CD4-positive, alpha-beta T cell (primary cell): ENCODE measurements at regions not wholly inside any gene's neighbourhood (a gene's known extent, or its start where the extent isn't known, plus 50 kb on each side); places are given as distances from the start of the nearest gene placed in this dataset.
"Not testable (repeated sequence)": the region's sequence is repeated elsewhere in the genome, so short reads cannot be mapped to it uniquely, and the experiment has no call there.

Source experiments
- ATAC-seq: fragments of 200-7000 bp; cut with Tn5 transposase; one replicate; pipeline ENCODE4 v1.10.0; 2022; ENCODE audit warnings: mild to moderate bottlenecking; ENCODE audit not compliant: poor library complexity
- CTCF ChIA-PET: fragments of 350-600 bp; sonication (Branson Sonifier 250); formaldehyde crosslinking; loops from one replicate; lab custom pipeline; 2021; ENCODE audit warnings: antibody characterized with exemption, inconsistent platforms; lab: Charles Lee
- POLR2A ChIA-PET: fragments of 350-600 bp; sonication (Branson Sonifier 250); formaldehyde crosslinking; loops from one replicate; lab custom pipeline; 2021; ENCODE audit warnings: antibody characterized with exemption, inconsistent platforms; lab: Charles Lee
- DNase-seq, 14 experiments: peaks; one replicate each; pipeline ENCODE4 v3.0.0-alpha.2; 2013 to 2020; ENCODE audit warnings: mixed read lengths in 2 of 14
- H3K27ac ChIP-seq, 2 donors: one replicate each; pipeline versions ENCODE4 v1.5.1 to v1.7.0; 2013; ENCODE audit warnings: low read length in 2 of 2, low read depth in 1 of 2, mild to moderate bottlenecking in 1 of 2
- H3K27me3 ChIP-seq, 2 experiments: 1 replicate in 1 of 2; 2 replicates in 1 of 2; pipeline versions ENCODE4 v1.6.1 to v1.7.0; 2013; ENCODE audit warnings: low read length in 2 of 2, control low read depth in 1 of 2, mild to moderate bottlenecking in 1 of 2, moderate library complexity in 1 of 2; ENCODE audit not compliant: insufficient read depth in 2 of 2, control insufficient read depth in 1 of 2
- H3K36me3 ChIP-seq: one replicate; pipeline ENCODE4 v1.6.1; 2013; ENCODE audit warnings: low read length, control low read depth; ENCODE audit not compliant: insufficient read depth
- H3K4me1 ChIP-seq: one replicate; pipeline ENCODE4 v1.6.1; 2013; ENCODE audit warnings: low read length, control low read depth; ENCODE audit not compliant: insufficient read depth
- H3K4me3 ChIP-seq: one replicate; pipeline ENCODE4 v1.5.1; 2013; ENCODE audit warnings: mild to moderate bottlenecking, low read length, moderate library complexity
- H3K9me3 ChIP-seq, 2 experiments: 1 replicate in 1 of 2; 2 replicates in 1 of 2; pipeline versions ENCODE4 v1.6.1 to v1.7.0; 2013; ENCODE audit warnings: low read length in 2 of 2, mild to moderate bottlenecking in 2 of 2, control low read depth in 1 of 2, moderate library complexity in 1 of 2; ENCODE audit not compliant: control insufficient read depth in 1 of 2, insufficient read depth in 1 of 2
- H3K27ac Mint-ChIP-seq: one replicate; pipeline ENCODE4 v1.8.0; 2020; ENCODE audit warnings: mixed read lengths
- H3K27me3 Mint-ChIP-seq: one replicate; pipeline ENCODE4 v1.8.0; 2021; ENCODE audit warnings: mixed read lengths
- H3K36me3 Mint-ChIP-seq: one replicate; pipeline ENCODE4 v1.8.0; 2021; ENCODE audit warnings: low read depth, mixed read lengths
- H3K4me1 Mint-ChIP-seq: one replicate; pipeline ENCODE4 v1.8.0; 2021; ENCODE audit warnings: low read depth, mixed read lengths
- H3K4me3 Mint-ChIP-seq: one replicate; pipeline ENCODE4 v1.8.0; 2020; ENCODE audit warnings: mild to moderate bottlenecking, mixed read lengths
- H3K9me3 Mint-ChIP-seq: one replicate; pipeline ENCODE4 v1.8.0; 2020; ENCODE audit warnings: mixed read lengths
- intact Hi-C, 2 experiments: fragments of 100-400 bp; cut with DNase I in 1 of 2; cut with micrococcal nuclease in 1 of 2; formaldehyde crosslinking; loops; one replicate each; pipeline versions ENCODE4 v1.15.1 to v1.9.0; 2023 to 2025; cut with DNase I, micrococcal nuclease

DNA sequence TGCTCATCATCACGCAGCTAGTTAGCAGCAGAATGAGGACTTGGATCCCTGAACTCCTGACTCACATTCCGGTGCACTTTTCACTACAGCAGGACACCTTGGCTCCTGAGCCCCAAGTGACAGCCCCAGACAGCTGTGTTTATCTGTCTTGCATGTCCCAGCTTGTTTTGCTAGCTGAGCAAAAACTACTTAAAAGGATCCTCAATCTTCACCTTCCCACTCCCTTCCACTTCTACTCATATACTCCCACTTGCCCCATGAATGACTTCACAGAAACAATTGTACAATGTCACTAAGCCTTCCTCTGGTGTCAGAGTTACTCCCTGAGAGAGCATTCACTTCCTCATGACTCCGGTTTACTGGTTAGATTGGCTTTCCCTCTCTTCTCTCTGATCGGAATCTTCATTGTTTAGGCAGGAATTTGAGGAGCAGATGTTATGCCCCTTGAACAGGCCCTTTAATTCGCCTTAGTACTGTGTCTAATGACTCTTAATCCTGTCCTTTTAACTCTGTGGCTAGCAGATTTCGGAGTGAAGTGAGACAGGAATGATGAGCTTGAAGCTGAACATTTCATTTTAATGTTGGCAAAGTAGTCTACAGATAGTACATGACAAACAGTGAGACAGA, 587.2 kb upstream of the CHD1 start:
- H3K27me3 Mint-ChIP-seq, H3K27ac Mint-ChIP-seq, H3K4me1 Mint-ChIP-seq, ATAC-seq, H3K4me3 ChIP-seq, H3K4me3 Mint-ChIP-seq, H3K9me3 Mint-ChIP-seq, DNase-seq, H3K9me3 ChIP-seq, H3K27ac ChIP-seq, CTCF ChIA-PET, H3K36me3 ChIP-seq, H3K36me3 Mint-ChIP-seq, H3K4me1 ChIP-seq, POLR2A ChIA-PET, intact Hi-C loops, H3K27me3 ChIP-seq: not testable (repeated sequence)

DNA sequence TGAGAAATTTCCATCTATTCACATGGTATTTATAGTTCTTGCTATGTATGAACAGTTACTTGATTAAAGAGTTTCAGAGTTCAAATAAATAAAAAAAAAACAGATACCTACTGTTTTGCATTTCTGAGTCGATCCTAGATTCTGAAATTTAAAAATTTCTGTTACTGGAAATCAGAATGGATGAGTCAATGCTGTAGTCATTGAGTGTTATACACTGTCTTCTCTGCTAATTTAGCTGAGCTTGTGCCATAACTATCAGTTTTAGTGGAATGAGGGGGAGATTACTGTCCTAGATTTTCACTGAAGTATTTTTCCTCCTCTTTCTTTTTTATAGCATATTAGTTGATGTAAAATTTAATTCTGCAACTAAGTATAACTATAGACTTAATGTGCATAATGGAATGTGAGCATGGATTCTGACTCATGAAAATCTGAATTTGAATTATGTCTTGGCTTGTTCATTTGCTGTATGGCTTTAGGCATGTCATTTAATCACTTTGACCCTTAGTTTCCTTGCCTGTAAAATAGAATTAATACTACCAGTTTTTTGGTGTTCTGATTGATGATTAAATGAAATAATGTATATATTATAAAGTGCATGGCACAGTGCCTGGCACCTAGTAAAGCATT, 581.5 kb upstream of the CHD1 start:
- H3K9me3 Mint-ChIP-seq, H3K4me3 Mint-ChIP-seq, POLR2A ChIA-PET, H3K36me3 Mint-ChIP-seq, H3K27me3 Mint-ChIP-seq, H3K9me3 ChIP-seq, H3K27ac ChIP-seq, DNase-seq, H3K36me3 ChIP-seq, ATAC-seq, intact Hi-C loops, H3K4me1 Mint-ChIP-seq, H3K4me1 ChIP-seq, H3K27me3 ChIP-seq, H3K4me3 ChIP-seq, CTCF ChIA-PET, H3K27ac Mint-ChIP-seq: not testable (repeated sequence)

DNA sequence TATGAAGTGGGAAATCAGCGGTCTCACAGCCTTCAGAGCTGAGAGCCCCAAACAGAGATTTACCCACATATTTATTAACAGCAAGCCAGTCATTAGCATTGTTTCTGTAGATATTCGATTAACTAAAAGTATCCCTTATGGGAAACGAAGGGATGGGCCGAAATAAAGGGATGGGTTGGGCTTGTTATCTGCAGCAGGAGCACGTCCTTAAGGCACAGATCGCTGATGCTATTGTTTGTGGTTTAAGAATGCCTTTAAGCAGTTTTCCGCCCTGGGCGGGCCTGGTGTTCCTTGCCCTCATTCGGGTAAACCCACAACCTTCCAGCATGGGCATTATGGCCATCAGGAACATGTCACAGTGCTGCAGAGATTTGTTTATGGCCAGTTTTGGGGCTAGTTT, 580.3 kb upstream of the CHD1 start:
- intact Hi-C loops, H3K4me1 Mint-ChIP-seq: not testable (repeated sequence)

DNA sequence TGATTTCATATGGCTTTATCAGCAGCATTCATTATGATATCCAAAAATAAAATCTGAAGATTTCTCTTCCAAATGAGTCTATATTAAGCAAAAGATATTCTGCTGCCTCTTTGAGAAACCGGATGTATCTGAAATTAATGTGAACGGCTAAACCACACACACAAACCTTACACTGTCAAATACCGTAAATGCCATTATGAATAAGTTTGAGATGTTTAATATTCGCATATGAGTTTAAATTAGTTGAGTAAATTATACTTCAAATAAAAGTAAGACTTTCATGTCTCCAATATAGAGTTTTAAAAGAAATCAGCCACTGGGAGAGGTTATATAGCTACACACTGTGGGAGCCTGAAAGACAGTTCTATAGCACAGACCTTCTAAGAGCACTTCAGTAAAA, 566.6 kb upstream of the CHD1 start:
- H3K27me3 Mint-ChIP-seq, CTCF ChIA-PET, H3K27me3 ChIP-seq, H3K36me3 ChIP-seq, H3K4me3 ChIP-seq, H3K9me3 ChIP-seq, H3K4me3 Mint-ChIP-seq, H3K36me3 Mint-ChIP-seq, H3K4me1 Mint-ChIP-seq, POLR2A ChIA-PET, ATAC-seq, H3K4me1 ChIP-seq, H3K27ac Mint-ChIP-seq, H3K9me3 Mint-ChIP-seq, intact Hi-C loops, H3K27ac ChIP-seq, DNase-seq: not testable (repeated sequence)

More for the DNA sequence above, 580.3 kb upstream of the CHD1 start:
- H3K36me3 ChIP-seq, H3K9me3 Mint-ChIP-seq, H3K4me3 Mint-ChIP-seq, H3K9me3 ChIP-seq, H3K36me3 Mint-ChIP-seq, POLR2A ChIA-PET, ATAC-seq, H3K4me3 ChIP-seq, H3K27me3 Mint-ChIP-seq, H3K27ac ChIP-seq, H3K27me3 ChIP-seq, H3K4me1 ChIP-seq, DNase-seq, H3K27ac Mint-ChIP-seq, CTCF ChIA-PET: not testable (repeated sequence)

DNA sequence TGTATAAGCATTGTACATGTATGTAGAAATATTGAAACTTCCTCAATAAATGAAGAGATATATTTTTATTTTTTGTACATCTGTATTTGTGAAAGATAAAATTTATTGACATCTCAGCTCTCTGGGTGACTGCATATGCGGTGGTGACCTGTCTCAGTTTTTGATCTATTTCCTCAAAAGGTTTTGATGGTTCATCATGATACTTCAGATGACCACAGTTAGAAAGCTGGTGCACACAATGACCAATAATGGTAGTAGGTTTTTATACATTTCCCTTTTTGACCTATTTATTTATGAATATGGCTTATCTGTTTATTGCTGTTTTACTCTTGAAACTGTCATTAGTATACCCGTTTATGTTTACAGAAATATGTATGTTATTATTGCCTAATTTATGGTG, 549.6 kb upstream of the CHD1 start:
- CTCF ChIA-PET, H3K36me3 Mint-ChIP-seq, H3K4me3 ChIP-seq, H3K9me3 ChIP-seq, DNase-seq, H3K9me3 Mint-ChIP-seq, H3K27ac ChIP-seq, intact Hi-C loops, ATAC-seq, H3K36me3 ChIP-seq, H3K27me3 ChIP-seq, H3K4me3 Mint-ChIP-seq, H3K4me1 ChIP-seq, H3K27me3 Mint-ChIP-seq, H3K4me1 Mint-ChIP-seq, POLR2A ChIA-PET, H3K27ac Mint-ChIP-seq: not testable (repeated sequence)

DNA sequence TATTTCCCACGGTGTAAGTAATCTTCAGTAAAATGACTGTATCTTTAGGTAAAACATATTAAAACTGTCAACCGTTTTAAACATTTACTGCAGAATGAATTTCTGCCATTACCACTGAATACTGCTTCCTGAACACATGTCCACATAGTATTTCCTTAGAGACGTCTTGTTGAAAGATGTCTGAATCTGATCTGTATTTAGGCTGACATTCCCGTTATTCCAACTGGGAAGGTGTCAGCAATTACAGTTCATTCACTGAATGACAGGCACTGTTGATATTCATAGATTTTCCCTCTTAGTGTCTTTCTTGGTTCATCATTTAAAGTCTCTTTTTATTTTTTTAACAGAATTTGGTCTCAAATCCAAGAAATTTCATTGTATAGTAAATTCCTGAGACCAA, 544.5 kb upstream of the CHD1 start:
- ATAC-seq, H3K4me3 ChIP-seq, H3K36me3 Mint-ChIP-seq, H3K4me1 ChIP-seq, CTCF ChIA-PET, intact Hi-C loops, H3K9me3 Mint-ChIP-seq, H3K4me1 Mint-ChIP-seq, H3K4me3 Mint-ChIP-seq, H3K27ac ChIP-seq, DNase-seq, H3K27me3 Mint-ChIP-seq, H3K27ac Mint-ChIP-seq, H3K36me3 ChIP-seq, H3K27me3 ChIP-seq, POLR2A ChIA-PET, H3K9me3 ChIP-seq: not testable (repeated sequence)

DNA sequence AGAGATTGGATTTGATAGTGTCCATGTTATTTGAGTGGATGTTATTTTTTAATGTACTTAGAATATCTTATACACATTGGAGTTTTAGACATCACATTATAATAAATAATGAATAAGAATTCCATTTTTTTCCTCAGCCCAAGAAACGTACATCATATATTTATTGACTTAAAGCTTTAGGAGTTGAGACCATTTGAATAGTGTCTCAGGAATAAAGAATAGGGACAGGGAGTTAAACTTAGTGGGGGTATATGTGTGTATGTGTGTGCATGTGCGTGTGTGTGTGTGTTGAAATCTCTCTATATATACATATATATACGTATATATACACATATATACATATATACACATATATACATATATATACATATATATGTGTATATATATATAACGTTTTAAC, 542.9 kb upstream of the CHD1 start:
- H3K36me3 Mint-ChIP-seq, ATAC-seq, H3K27ac ChIP-seq, H3K4me3 ChIP-seq, CTCF ChIA-PET, H3K4me1 Mint-ChIP-seq, H3K9me3 Mint-ChIP-seq, H3K4me1 ChIP-seq, H3K27ac Mint-ChIP-seq, intact Hi-C loops, H3K9me3 ChIP-seq, DNase-seq, H3K4me3 Mint-ChIP-seq, H3K27me3 ChIP-seq, POLR2A ChIA-PET, H3K36me3 ChIP-seq, H3K27me3 Mint-ChIP-seq: not testable (repeated sequence)
